ENCODE measurements at regions not wholly inside any gene's neighbourhood (a gene's known extent, or its start where the extent isn't known, plus 50 kb on each side); places are given as distances from the start of the nearest gene placed in this dataset.

DNA sequence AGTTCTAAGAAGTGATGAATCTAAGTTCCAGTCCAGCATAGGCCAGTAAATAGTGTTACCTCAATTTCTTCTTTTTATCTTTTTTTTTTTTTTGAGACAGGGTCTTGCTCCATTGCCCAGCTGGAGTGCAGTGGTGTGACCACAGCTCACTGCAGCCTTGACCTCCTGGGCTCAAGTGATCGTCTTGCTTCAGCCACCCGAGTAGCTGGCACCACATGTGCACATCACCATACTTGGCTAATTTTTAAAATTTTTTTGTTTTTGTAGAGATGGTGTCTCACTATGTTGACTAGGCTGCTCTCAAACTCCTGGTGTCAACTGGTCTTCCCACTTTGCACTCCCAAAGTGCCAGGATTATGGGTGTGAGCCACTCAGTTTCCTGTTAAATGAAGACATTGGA lies 126.6 kb upstream of the LYZL2 start:
- no peaks in the 10 kb centered on the region for H3K36me3 ChIP-seq
- H3K4me3 ChIP-seq = no peak overlapping the region
- no peaks in the 10 kb centered on the region for H3K27me3 ChIP-seq
- intact Hi-C loops (cut with DNase I) = no loop called here
- 68% methylated on average over 2 of the region's 2 CpGs for WGBS (ENCODE audit: insufficient coverage, low coverage, low lambda C conversion rate, missing lambda C conversion rate)
- no peaks in the 10 kb centered on the region for H3K4me1 ChIP-seq
- no peak for DNase-seq
- TF ChIP-seq CTCF (IDR thresholded peaks at IDR 0.05) (no peak), POLR2A (IDR thresholded peaks at IDR 0.05) (no peak)
- no peak overlapping the region for H3K27ac ChIP-seq
- ATAC-seq = no peak
- H3K9me3 ChIP-seq = no peaks in the 10 kb centered on the region

- Histone ChIP-seq H3K36me3 (no peaks in the 10 kb centered on the region), H3K4me1 (no peaks in the 10 kb centered on the region), H3K27me3 (no peaks in the 10 kb centered on the region), H3K9me3 (no peaks in the 10 kb centered on the region), H3K27ac (no peak overlapping the region), H3K4me3 (no peak overlapping the region)
- intact Hi-C loops (cut with DNase I) = no loop called here
- ATAC-seq (no peak), DNase-seq (no peak)
- 57% methylated on average over 4 of the region's 6 CpGs for WGBS (ENCODE audit: insufficient coverage, low coverage, low lambda C conversion rate, missing lambda C conversion rate)
- TF ChIP-seq POLR2A (IDR thresholded peaks at IDR 0.05) (no peak), CTCF (IDR thresholded peaks at IDR 0.05) (no peak)
Measured at GRCh38 chr10:30755441-30755953, 125.9 kb upstream of the LYZL2 start.

GRCh38 chr10:30752481-30752881 lies 122.9 kb upstream of the LYZL2 start:
- Histone ChIP-seq H3K27ac (no peak overlapping the region), H3K4me1 (no peaks in the 10 kb centered on the region), H3K27me3 (no peaks in the 10 kb centered on the region), H3K36me3 (no peaks in the 10 kb centered on the region), H3K4me3 (no peak overlapping the region), H3K9me3 (no peaks in the 10 kb centered on the region)
- WGBS (ENCODE audit: insufficient coverage, low coverage, low lambda C conversion rate, missing lambda C conversion rate) = 78% methylated on average over 4 of the region's 10 CpGs
- no peak for DNase-seq
- intact Hi-C loops (cut with DNase I) = no loop called here
- TF ChIP-seq POLR2A (IDR thresholded peaks at IDR 0.05) = no peak
- no peak for TF ChIP-seq CTCF (IDR thresholded peaks at IDR 0.05)
- peak in 1 of 4 donors; percentile 22 for ATAC-seq

GRCh38 chr10:30751678-30752331 lies 122.3 kb upstream of the LYZL2 start:
- Histone ChIP-seq H3K4me1 (no peaks in the 10 kb centered on the region), H3K36me3 (no peaks in the 10 kb centered on the region), H3K27me3 (no peaks in the 10 kb centered on the region), H3K4me3 (no peak overlapping the region), H3K27ac (no peak overlapping the region), H3K9me3 (no peaks in the 10 kb centered on the region)
- WGBS (ENCODE audit: insufficient coverage, low coverage, low lambda C conversion rate, missing lambda C conversion rate) = 47% methylated on average over 8 of the region's 14 CpGs
- peak in 1 of 3 donors; percentile 58 for DNase-seq
- no peak for TF ChIP-seq POLR2A (IDR thresholded peaks at IDR 0.05)
- peak in 3 of 4 donors; percentile 73 to 75 (median 73) for TF ChIP-seq CTCF (IDR thresholded peaks at IDR 0.05)
- ATAC-seq = peak in 3 of 4 donors; percentile 80 to 92 (median 83)
- intact Hi-C loops (cut with DNase I) = no loop called here
